ENCODE measurements at regions not wholly inside any gene's neighbourhood (a gene's known extent, or its start where the extent isn't known, plus 50 kb on each side); places are given as distances from the start of the nearest gene placed in this dataset.
"Not testable (repeated sequence)": the region's sequence is repeated elsewhere in the genome, so short reads cannot be mapped to it uniquely, and the experiment has no call there.

GRCh38 chr14:106681568-106681967, 1155.2 kb downstream of the TMEM121 start:
- no peak overlapping the region for H3K4me3 ChIP-seq (ENCODE audit: low read depth, low read length)
- no peak for DNase-seq (ENCODE audit: low read depth)
- no peak for TF ChIP-seq CTCF (IDR thresholded peaks at IDR 0.05; ENCODE audit: insufficient read depth, low read depth, low read length)

- DNase-seq (ENCODE audit: low read depth), result no peak
- TF ChIP-seq CTCF (IDR thresholded peaks at IDR 0.05; ENCODE audit: insufficient read depth, low read depth, low read length), result no peak
- no peak overlapping the region for H3K4me3 ChIP-seq (ENCODE audit: low read depth, low read length)
Observed at GRCh38 chr14:106683631-106684030, 1157.2 kb downstream of the TMEM121 start.

GRCh38 chr14:106686533-106686932, 1160.2 kb downstream of the TMEM121 start:
- no peak for DNase-seq (ENCODE audit: low read depth)
- no peak for TF ChIP-seq CTCF (IDR thresholded peaks at IDR 0.05; ENCODE audit: insufficient read depth, low read depth, low read length)
- H3K4me3 ChIP-seq (ENCODE audit: low read depth, low read length), result no peak overlapping the region

GRCh38 chr14:106690333-106690891, 1164.0 kb downstream of the TMEM121 start:
- no peak for DNase-seq (ENCODE audit: low read depth)
- no peak for TF ChIP-seq CTCF (IDR thresholded peaks at IDR 0.05; ENCODE audit: insufficient read depth, low read depth, low read length)
- H3K4me3 ChIP-seq (ENCODE audit: low read depth, low read length), result no peak overlapping the region

- DNase-seq (ENCODE audit: low read depth), result no peak
- TF ChIP-seq CTCF (IDR thresholded peaks at IDR 0.05; ENCODE audit: insufficient read depth, low read depth, low read length), result no peak
- no peak overlapping the region for H3K4me3 ChIP-seq (ENCODE audit: low read depth, low read length)
Observed at GRCh38 chr14:106691601-106692291, 1165.4 kb downstream of the TMEM121 start.

- H3K4me3 ChIP-seq (ENCODE audit: low read depth, low read length), result no peak overlapping the region
- DNase-seq (ENCODE audit: low read depth), result no peak
- no peak for TF ChIP-seq CTCF (IDR thresholded peaks at IDR 0.05; ENCODE audit: insufficient read depth, low read depth, low read length)
Observed at GRCh38 chr14:106694638-106695393, 1168.4 kb downstream of the TMEM121 start.

GRCh38 chr14:106698620-106699267, 1172.4 kb downstream of the TMEM121 start:
- DNase-seq (ENCODE audit: low read depth); H3K4me3 ChIP-seq (ENCODE audit: low read depth, low read length): not testable (repeated sequence)

- not testable (repeated sequence) for H3K4me3 ChIP-seq (ENCODE audit: low read depth, low read length); DNase-seq (ENCODE audit: low read depth)
Observed at GRCh38 chr14:106703651-106704050, 1177.3 kb downstream of the TMEM121 start.

GRCh38 chr14:106706488-106706887, 1180.1 kb downstream of the TMEM121 start:
- not testable (repeated sequence) for H3K4me3 ChIP-seq (ENCODE audit: low read depth, low read length); DNase-seq (ENCODE audit: low read depth)

GRCh38 chr14:106710187-106710586, 1183.8 kb downstream of the TMEM121 start:
- DNase-seq (ENCODE audit: low read depth); H3K4me3 ChIP-seq (ENCODE audit: low read depth, low read length): not testable (repeated sequence)

Measured in fibroblast of villous mesenchyme (primary cell).